ENCODE measurements at regions not wholly inside any gene's neighbourhood (a gene's known extent, or its start where the extent isn't known, plus 50 kb on each side); places are given as distances from the start of the nearest gene placed in this dataset.
A peak's percentile ranks its signal among the peaks of the same experiment; 100 is the strongest.

DNA sequence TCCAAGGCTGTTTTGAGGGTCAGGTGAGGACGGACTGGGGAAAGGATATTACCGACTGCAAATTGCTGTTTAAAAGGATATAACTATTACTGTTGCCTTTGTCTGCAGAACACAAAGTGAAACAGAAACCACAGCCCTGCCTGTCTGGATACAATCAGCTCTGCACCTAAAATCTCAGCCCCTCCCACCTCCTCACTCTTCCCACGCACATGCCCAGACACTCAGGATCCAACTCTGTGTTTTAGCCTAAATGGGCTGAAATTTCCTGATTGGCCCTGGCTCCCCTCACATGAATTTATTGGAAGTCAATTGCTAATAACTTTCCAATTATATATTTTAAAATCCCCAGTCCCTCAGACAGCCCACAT, 176.3 kb upstream of the PPP1R26 start:
- no peak for DNase-seq (ENCODE audit: low spot score in 2 of 2)
- TF ChIP-seq POLR2AphosphoS5 (IDR thresholded peaks at IDR 0.05) (no peak), POLR2A (IDR thresholded peaks at IDR 0.05) (no peak)
- TF ChIP-seq, protein P1, sequence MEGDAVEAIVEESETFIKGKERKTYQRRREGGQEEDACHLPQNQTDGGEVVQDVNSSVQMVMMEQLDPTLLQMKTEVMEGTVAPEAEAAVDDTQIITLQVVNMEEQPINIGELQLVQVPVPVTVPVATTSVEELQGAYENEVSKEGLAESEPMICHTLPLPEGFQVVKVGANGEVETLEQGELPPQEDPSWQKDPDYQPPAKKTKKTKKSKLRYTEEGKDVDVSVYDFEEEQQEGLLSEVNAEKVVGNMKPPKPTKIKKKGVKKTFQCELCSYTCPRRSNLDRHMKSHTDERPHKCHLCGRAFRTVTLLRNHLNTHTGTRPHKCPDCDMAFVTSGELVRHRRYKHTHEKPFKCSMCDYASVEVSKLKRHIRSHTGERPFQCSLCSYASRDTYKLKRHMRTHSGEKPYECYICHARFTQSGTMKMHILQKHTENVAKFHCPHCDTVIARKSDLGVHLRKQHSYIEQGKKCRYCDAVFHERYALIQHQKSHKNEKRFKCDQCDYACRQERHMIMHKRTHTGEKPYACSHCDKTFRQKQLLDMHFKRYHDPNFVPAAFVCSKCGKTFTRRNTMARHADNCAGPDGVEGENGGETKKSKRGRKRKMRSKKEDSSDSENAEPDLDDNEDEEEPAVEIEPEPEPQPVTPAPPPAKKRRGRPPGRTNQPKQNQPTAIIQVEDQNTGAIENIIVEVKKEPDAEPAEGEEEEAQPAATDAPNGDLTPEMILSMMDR (IDR thresholded peaks at IDR 0.05): no peak
- intact Hi-C loops (cut with DNase I; ENCODE audit: low total_unique reads): no loop called here
- Histone ChIP-seq H3K9me3 (no peaks in the 10 kb centered on the region), H3K4me1 (no peaks in the 10 kb centered on the region), H3K27me3 (peaks cover 0 to 61% of the 10 kb centered on the region in 2 donors), H3K27ac (no peak overlapping the region), H3K4me3 (peak overlapping the region in 2 of 3 donors; percentile 33 to 52), H3K36me3 (no peaks in the 10 kb centered on the region)

DNA sequence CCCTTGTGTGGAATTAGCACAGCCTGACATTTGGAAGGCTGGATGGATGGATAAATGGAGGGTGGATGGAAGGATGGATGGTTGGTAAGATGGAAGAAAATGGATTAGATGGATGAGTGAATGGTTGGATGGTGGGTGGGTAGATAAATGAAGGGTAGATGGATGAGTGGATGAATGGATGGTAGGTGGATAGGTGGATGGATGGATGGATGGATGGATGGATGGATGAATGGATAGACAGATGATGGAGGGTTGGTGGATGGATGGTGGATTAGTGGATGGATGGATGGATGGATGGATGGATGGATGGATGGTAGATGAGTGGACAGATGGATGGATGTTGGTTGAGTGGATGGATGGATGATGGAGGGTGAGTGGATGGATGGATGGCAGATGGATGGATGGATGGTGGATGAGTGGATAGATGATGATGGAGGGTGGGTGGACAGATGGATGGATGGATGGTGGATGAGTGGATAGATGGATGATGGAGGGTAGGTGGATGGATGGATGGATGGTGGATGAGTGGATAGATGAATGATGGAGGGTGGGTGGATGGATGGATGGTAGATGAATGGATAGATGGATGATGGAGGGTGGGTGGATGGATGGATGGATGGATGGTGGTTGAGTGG, 175.6 kb upstream of the PPP1R26 start:
- intact Hi-C loops (cut with DNase I; ENCODE audit: low total_unique reads): no loop called here
- H3K4me3 ChIP-seq: no peak overlapping the region
- no peaks in the 10 kb centered on the region for H3K9me3 ChIP-seq
- peaks cover 0 to 66% of the 10 kb centered on the region in 2 donors for H3K27me3 ChIP-seq
- DNase-seq (ENCODE audit: low spot score in 2 of 2): no peak
- no peak overlapping the region for H3K27ac ChIP-seq
- TF ChIP-seq POLR2A (IDR thresholded peaks at IDR 0.05): no peak
- no peak for TF ChIP-seq POLR2AphosphoS5 (IDR thresholded peaks at IDR 0.05)
- TF ChIP-seq, protein P1 (IDR thresholded peaks at IDR 0.05): no peak
- no peaks in the 10 kb centered on the region for H3K4me1 ChIP-seq
- no peaks in the 10 kb centered on the region for H3K36me3 ChIP-seq

DNA sequence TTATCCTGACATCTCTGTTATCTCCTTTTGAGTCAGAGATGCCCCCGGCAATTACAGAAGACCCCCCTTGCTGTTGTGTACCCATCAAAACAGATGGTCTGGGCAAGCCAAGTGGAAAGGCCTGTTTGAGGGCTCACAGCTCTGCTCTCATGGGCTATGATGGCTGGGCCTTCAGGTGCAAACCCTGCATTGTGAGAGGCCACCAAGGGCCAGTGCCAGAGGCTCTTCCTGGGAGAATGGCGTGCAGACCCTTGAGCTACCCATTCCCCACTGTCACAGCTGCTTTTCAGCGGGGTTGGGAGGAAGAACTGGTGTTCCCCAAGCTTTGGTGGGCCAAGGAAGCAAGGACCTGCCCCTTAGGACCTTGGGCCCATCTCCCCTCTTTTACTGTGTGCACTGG, 174.7 kb upstream of the PPP1R26 start:
- TF ChIP-seq POLR2A (IDR thresholded peaks at IDR 0.05): no peak
- no peak for TF ChIP-seq POLR2AphosphoS5 (IDR thresholded peaks at IDR 0.05)
- TF ChIP-seq, protein P1 (IDR thresholded peaks at IDR 0.05): no peak
- H3K36me3 ChIP-seq: no peaks in the 10 kb centered on the region
- H3K27ac ChIP-seq: no peak overlapping the region
- H3K27me3 ChIP-seq: peaks cover 0 to 66% of the 10 kb centered on the region in 2 donors
- DNase-seq (ENCODE audit: low spot score in 2 of 2): no peak
- H3K4me3 ChIP-seq: no peak overlapping the region
- no peaks in the 10 kb centered on the region for H3K9me3 ChIP-seq
- intact Hi-C loops (cut with DNase I; ENCODE audit: low total_unique reads): no loop called here
- no peaks in the 10 kb centered on the region for H3K4me1 ChIP-seq

GRCh38 chr9:135305546-135306180, 173.9 kb upstream of the PPP1R26 start:
- Histone ChIP-seq H3K27me3 (peaks cover 0 to 66% of the 10 kb centered on the region in 2 donors), H3K4me3 (no peak overlapping the region), H3K4me1 (no peaks in the 10 kb centered on the region), H3K36me3 (no peaks in the 10 kb centered on the region), H3K9me3 (no peaks in the 10 kb centered on the region), H3K27ac (no peak overlapping the region)
- TF ChIP-seq, protein P1 (IDR thresholded peaks at IDR 0.05): no peak
- no peak for TF ChIP-seq POLR2A (IDR thresholded peaks at IDR 0.05)
- no peak for TF ChIP-seq POLR2AphosphoS5 (IDR thresholded peaks at IDR 0.05)
- no peak for DNase-seq (ENCODE audit: low spot score in 2 of 2)
- intact Hi-C loops (cut with DNase I; ENCODE audit: low total_unique reads): no loop called here

- intact Hi-C loops (cut with DNase I; ENCODE audit: low total_unique reads): no loop called here
- TF ChIP-seq POLR2A (IDR thresholded peaks at IDR 0.05) (no peak), POLR2AphosphoS5 (IDR thresholded peaks at IDR 0.05) (no peak)
- TF ChIP-seq, protein P1 (IDR thresholded peaks at IDR 0.05): no peak
- Histone ChIP-seq H3K9me3 (no peaks in the 10 kb centered on the region), H3K27ac (no peak overlapping the region), H3K36me3 (no peaks in the 10 kb centered on the region), H3K4me3 (no peak overlapping the region), H3K4me1 (no peaks in the 10 kb centered on the region), H3K27me3 (peaks cover 0 to 57% of the 10 kb centered on the region in 2 donors)
- DNase-seq (ENCODE audit: low spot score in 2 of 2): no peak
Observed at GRCh38 chr9:135306699-135307098, 172.9 kb upstream of the PPP1R26 start.

All from breast epithelium (tissue), 4 donors.